SK-N-SH treated with all-trans-retinoic acid at 6 μM for 48 hours (cell line): ENCODE measurements at regions not wholly inside any gene's neighbourhood (a gene's known extent, or its start where the extent isn't known, plus 50 kb on each side); places are given as distances from the start of the nearest gene placed in this dataset.

Experiments
- ATAC-seq: fragments of 200-7000 bp; cut with Tn5 transposase; 3 replicates; pipeline ENCODE4 v1.9.1; 2020; ENCODE audit warnings: mild to moderate bottlenecking, moderate library complexity
- ARNTL ChIP-seq: fragments of 450-650 bp; formaldehyde crosslinking; IDR thresholded peaks from 2 replicates; pipeline ENCODE4 v1.5.0; 2020; ENCODE audit warnings: low read depth, mild to moderate bottlenecking, moderate library complexity, borderline replicate concordance
- BACH2 ChIP-seq: fragments of 250-450 bp; sonication (Bioruptor Pico); IDR thresholded peaks from 2 replicates; pipeline ENCODE4 v1.9.0; 2021; ENCODE audit warnings: mild to moderate bottlenecking, borderline replicate concordance
- CREB5 ChIP-seq: fragments of 250-450 bp; sonication (Bioruptor Pico); IDR thresholded peaks from 2 replicates; pipeline ENCODE4 v1.5.1; 2020; ENCODE audit warnings: low read depth, mild to moderate bottlenecking, moderate library complexity
- CSDC2 ChIP-seq: fragments of 250-450 bp; sonication (Bioruptor Pico); IDR thresholded peaks from 2 replicates; pipeline ENCODE4 v1.5.0; 2020; ENCODE audit warnings: mild to moderate bottlenecking, moderate library complexity
- ESRRG ChIP-seq: fragments of 250-450 bp; sonication (Bioruptor Pico); IDR thresholded peaks from 2 replicates; pipeline ENCODE4 v1.6.1; 2021; ENCODE audit warnings: mild to moderate bottlenecking
- GLIS3 ChIP-seq: fragments of 250-450 bp; sonication (Bioruptor Pico); IDR thresholded peaks from 2 replicates; pipeline ENCODE4 v1.5.0; 2020; ENCODE audit warnings: mild to moderate bottlenecking, moderate library complexity
- OSR1 ChIP-seq: fragments of 250-450 bp; sonication (Bioruptor Pico); IDR thresholded peaks from 2 replicates; pipeline ENCODE4 v1.8.0; 2022; ENCODE audit warnings: moderate library complexity, mild to moderate bottlenecking, inconsistent platforms
- POU6F1 ChIP-seq: fragments of 250-450 bp; sonication (Bioruptor Pico); IDR thresholded peaks from 2 replicates; pipeline ENCODE4 v1.8.0; 2021; ENCODE audit warnings: low read depth, mild to moderate bottlenecking, moderate library complexity, borderline replicate concordance
- PPARA ChIP-seq: fragments of 250-450 bp; sonication (Bioruptor Pico); IDR thresholded peaks from 2 replicates; pipeline ENCODE4 v1.5.0; 2020; ENCODE audit warnings: mild to moderate bottlenecking, borderline replicate concordance
- RARB ChIP-seq: fragments of 250-450 bp; sonication (Bioruptor Pico); IDR thresholded peaks from 2 replicates; pipeline ENCODE4 v1.8.0; 2021; ENCODE audit warnings: mild to moderate bottlenecking, moderate library complexity
- SNAI2 ChIP-seq: fragments of 250-450 bp; sonication (Bioruptor Pico); IDR thresholded peaks from 2 replicates; pipeline ENCODE4 v1.5.0; 2020; ENCODE audit warnings: mild to moderate bottlenecking, moderate library complexity
- TCF4 ChIP-seq: fragments of 250-450 bp; sonication (Bioruptor Pico); IDR thresholded peaks from 2 replicates; pipeline ENCODE4 v1.8.0; 2021; ENCODE audit warnings: mild to moderate bottlenecking, moderate library complexity, borderline replicate concordance
- TOX ChIP-seq: fragments of 250-450 bp; sonication (Bioruptor Pico); IDR thresholded peaks from 2 replicates; pipeline ENCODE4 v1.8.0; 2021; ENCODE audit warnings: mild to moderate bottlenecking, moderate library complexity, borderline replicate concordance
- TSHZ2 ChIP-seq: fragments of 250-450 bp; sonication (Bioruptor Pico); IDR thresholded peaks from 2 replicates; pipeline ENCODE4 v1.5.0; 2020; ENCODE audit warnings: mild to moderate bottlenecking, moderate library complexity
- ZC3H10 ChIP-seq: fragments of 250-450 bp; sonication (Bioruptor Pico); IDR thresholded peaks from 2 replicates; pipeline ENCODE4 v1.5.1; 2021; ENCODE audit warnings: mild to moderate bottlenecking, moderate library complexity
- ZFP3 ChIP-seq: fragments of 250-450 bp; sonication (Bioruptor Pico); IDR thresholded peaks from 2 replicates; pipeline ENCODE4 v1.5.0; 2020; ENCODE audit warnings: mild to moderate bottlenecking, moderate library complexity
- ZFP30 ChIP-seq: fragments of 450-650 bp; formaldehyde crosslinking; IDR thresholded peaks from 2 replicates; pipeline ENCODE4 v1.5.0; 2022; ENCODE audit warnings: mild to moderate bottlenecking, moderate library complexity
- ZNF565 ChIP-seq: fragments of 450-650 bp; formaldehyde crosslinking; conservative IDR thresholded peaks from 2 replicates; pipeline ENCODE4 v1.5.0; 2020; ENCODE audit warnings: low read depth, mild to moderate bottlenecking, moderate library complexity
- ZNF70 ChIP-seq: fragments of 450-650 bp; formaldehyde crosslinking; IDR thresholded peaks from 2 replicates; pipeline ENCODE4 v1.5.0; 2020; ENCODE audit warnings: mild to moderate bottlenecking, moderate library complexity

GRCh38 chr17:73706858-73707257 is 62.6 kb upstream of the SDK2 start:
- no peak for ATAC-seq
- TF ChIP-seq PPARA (CRISPR knock-in tag) (no peak), ZFP30 (CRISPR knock-in tag) (no peak), TSHZ2 (CRISPR knock-in tag) (no peak), RARB (CRISPR knock-in tag) (no peak), OSR1 (CRISPR knock-in tag) (no peak), ZNF565 (CRISPR knock-in tag) (no peak), ZC3H10 (CRISPR knock-in tag) (no peak), ZNF70 (CRISPR knock-in tag) (no peak), ESRRG (no peak)

- ATAC-seq, result no peak
- TF ChIP-seq GLIS3 (CRISPR knock-in tag), result no peak
- TF ChIP-seq PPARA (CRISPR knock-in tag), result no peak
- TF ChIP-seq TOX (CRISPR knock-in tag), result no peak
- TF ChIP-seq TSHZ2 (CRISPR knock-in tag), result no peak
- no peak for TF ChIP-seq ZNF70 (CRISPR knock-in tag)
- TF ChIP-seq CSDC2 (CRISPR knock-in tag), result no peak
- TF ChIP-seq TCF4 (CRISPR knock-in tag), result no peak
- TF ChIP-seq BACH2 (CRISPR knock-in tag), result no peak
- no peak for TF ChIP-seq ZC3H10 (CRISPR knock-in tag)
Observed at GRCh38 chr17:73707358-73707757, 63.1 kb upstream of the SDK2 start.

GRCh38 chr17:73710095-73710592 is 65.9 kb upstream of the SDK2 start:
- ATAC-seq, result no peak; the same call in 2 of the 3 replicates
- no peak for TF ChIP-seq BACH2 (CRISPR knock-in tag)
- TF ChIP-seq GLIS3 (CRISPR knock-in tag), result no peak
- no peak for TF ChIP-seq ZC3H10 (CRISPR knock-in tag)
- TF ChIP-seq ARNTL (CRISPR knock-in tag), result no peak
- no peak for TF ChIP-seq ZFP3 (CRISPR knock-in tag)
- TF ChIP-seq CSDC2 (CRISPR knock-in tag), result no peak
- TF ChIP-seq POU6F1 (CRISPR knock-in tag), result no peak
- TF ChIP-seq CREB5 (CRISPR knock-in tag), result no peak

- no peak for TF ChIP-seq TCF4 (CRISPR knock-in tag)
- TF ChIP-seq TOX (CRISPR knock-in tag), result no peak
- TF ChIP-seq ZFP3 (CRISPR knock-in tag), result no peak
- TF ChIP-seq ZC3H10 (CRISPR knock-in tag), result no peak
- TF ChIP-seq SNAI2 (CRISPR knock-in tag), result no peak
- TF ChIP-seq TSHZ2 (CRISPR knock-in tag), result no peak
- no peak for TF ChIP-seq RARB (CRISPR knock-in tag)
- no peak for TF ChIP-seq POU6F1 (CRISPR knock-in tag)
- TF ChIP-seq ZNF70 (CRISPR knock-in tag), result no peak
- TF ChIP-seq GLIS3 (CRISPR knock-in tag), result no peak
- no peak for TF ChIP-seq ZFP30 (CRISPR knock-in tag)
- TF ChIP-seq BACH2 (CRISPR knock-in tag), result no peak
- ATAC-seq, result no peak
Observed at GRCh38 chr17:73711184-73711583, 66.9 kb upstream of the SDK2 start.
